ENCODE measurements at regions not wholly inside any gene's neighbourhood (a gene's known extent, or its start where the extent isn't known, plus 50 kb on each side); places are given as distances from the start of the nearest gene placed in this dataset.

DNA sequence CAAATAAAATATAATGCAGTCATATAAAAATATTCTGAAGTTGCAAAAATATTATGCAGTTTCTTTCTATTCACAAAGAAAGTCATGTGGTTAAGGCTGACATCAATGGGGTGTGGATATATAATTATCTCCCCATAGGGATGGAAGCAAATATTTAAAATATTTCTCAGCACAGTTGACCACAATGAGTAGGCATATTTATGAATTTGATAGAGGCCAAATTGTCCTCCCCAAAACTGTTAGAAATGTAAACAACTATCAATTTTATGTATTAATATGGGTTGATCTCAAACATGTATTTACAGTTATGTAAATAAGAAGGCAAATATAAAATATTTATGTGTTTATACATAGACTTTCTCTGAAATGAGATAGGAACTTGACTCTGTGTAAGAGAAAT, 246.0 kb upstream of the CBLB start:
- no peak for DNase-seq

GRCh38 chr3:106115557-106115956, 246.7 kb upstream of the CBLB start:
- no peaks in the 10 kb centered on the region for H3K9me3 ChIP-seq
- H4K20me1 ChIP-seq (ENCODE audit: insufficient read depth), result no peaks in the 10 kb centered on the region
- ChIA-PET CTCF (no interaction called here), POLR2A (no interaction called here)
- H3K9me2 ChIP-seq, result no peaks in the 10 kb centered on the region
- H3K4me1 ChIP-seq (ENCODE audit: control insufficient read depth in 1 of 2, insufficient read depth in 2 of 2, low read depth in 1 of 2, low read length in 1 of 2), result no peaks in the 10 kb centered on the region; a peak in 1 of 4 replicates
- H3K27me3 ChIP-seq (ENCODE audit: insufficient read depth), result no peaks in the 10 kb centered on the region
- no peak overlapping the region for H3K27ac ChIP-seq (ENCODE audit: low read depth in 2 of 2, low read length in 1 of 2)
- H2AFZ ChIP-seq (ENCODE audit: low read depth), result no peak overlapping the region
- no peaks in the 10 kb centered on the region for H3K36me3 ChIP-seq (replicated peaks in 1 of 2; ENCODE audit: control insufficient read depth in 1 of 2, insufficient read depth in 2 of 2, low read length in 1 of 2)
- TF ChIP-seq, protein P1, sequence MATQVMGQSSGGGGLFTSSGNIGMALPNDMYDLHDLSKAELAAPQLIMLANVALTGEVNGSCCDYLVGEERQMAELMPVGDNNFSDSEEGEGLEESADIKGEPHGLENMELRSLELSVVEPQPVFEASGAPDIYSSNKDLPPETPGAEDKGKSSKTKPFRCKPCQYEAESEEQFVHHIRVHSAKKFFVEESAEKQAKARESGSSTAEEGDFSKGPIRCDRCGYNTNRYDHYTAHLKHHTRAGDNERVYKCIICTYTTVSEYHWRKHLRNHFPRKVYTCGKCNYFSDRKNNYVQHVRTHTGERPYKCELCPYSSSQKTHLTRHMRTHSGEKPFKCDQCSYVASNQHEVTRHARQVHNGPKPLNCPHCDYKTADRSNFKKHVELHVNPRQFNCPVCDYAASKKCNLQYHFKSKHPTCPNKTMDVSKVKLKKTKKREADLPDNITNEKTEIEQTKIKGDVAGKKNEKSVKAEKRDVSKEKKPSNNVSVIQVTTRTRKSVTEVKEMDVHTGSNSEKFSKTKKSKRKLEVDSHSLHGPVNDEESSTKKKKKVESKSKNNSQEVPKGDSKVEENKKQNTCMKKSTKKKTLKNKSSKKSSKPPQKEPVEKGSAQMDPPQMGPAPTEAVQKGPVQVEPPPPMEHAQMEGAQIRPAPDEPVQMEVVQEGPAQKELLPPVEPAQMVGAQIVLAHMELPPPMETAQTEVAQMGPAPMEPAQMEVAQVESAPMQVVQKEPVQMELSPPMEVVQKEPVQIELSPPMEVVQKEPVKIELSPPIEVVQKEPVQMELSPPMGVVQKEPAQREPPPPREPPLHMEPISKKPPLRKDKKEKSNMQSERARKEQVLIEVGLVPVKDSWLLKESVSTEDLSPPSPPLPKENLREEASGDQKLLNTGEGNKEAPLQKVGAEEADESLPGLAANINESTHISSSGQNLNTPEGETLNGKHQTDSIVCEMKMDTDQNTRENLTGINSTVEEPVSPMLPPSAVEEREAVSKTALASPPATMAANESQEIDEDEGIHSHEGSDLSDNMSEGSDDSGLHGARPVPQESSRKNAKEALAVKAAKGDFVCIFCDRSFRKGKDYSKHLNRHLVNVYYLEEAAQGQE (IDR thresholded peaks at IDR 0.05; ENCODE audit: low read depth, low read length), result no peak
- TF ChIP-seq TAF1 (IDR thresholded peaks at IDR 0.05; ENCODE audit: borderline replicate concordance, low read depth, low read length), result no peak
- TF ChIP-seq TEAD4 (IDR thresholded peaks at IDR 0.05; ENCODE audit: borderline replicate concordance, insufficient read depth), result no peak
- no peak for TF ChIP-seq GATA2 (CRISPR knock-in tag; IDR thresholded peaks at IDR 0.05)
- TF ChIP-seq, protein P2, sequence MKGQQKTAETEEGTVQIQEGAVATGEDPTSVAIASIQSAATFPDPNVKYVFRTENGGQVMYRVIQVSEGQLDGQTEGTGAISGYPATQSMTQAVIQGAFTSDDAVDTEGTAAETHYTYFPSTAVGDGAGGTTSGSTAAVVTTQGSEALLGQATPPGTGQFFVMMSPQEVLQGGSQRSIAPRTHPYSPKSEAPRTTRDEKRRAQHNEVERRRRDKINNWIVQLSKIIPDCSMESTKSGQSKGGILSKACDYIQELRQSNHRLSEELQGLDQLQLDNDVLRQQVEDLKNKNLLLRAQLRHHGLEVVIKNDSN (IDR thresholded peaks at IDR 0.05; ENCODE audit: borderline replicate concordance, low read depth), result no peak
- TF ChIP-seq FOXM1 (IDR thresholded peaks at IDR 0.05; ENCODE audit: low read depth), result no peak
- no peak for TF ChIP-seq SIN3A (IDR thresholded peaks at IDR 0.05; ENCODE audit: borderline replicate concordance, low read depth, low read length)
- TF ChIP-seq, protein P3, sequence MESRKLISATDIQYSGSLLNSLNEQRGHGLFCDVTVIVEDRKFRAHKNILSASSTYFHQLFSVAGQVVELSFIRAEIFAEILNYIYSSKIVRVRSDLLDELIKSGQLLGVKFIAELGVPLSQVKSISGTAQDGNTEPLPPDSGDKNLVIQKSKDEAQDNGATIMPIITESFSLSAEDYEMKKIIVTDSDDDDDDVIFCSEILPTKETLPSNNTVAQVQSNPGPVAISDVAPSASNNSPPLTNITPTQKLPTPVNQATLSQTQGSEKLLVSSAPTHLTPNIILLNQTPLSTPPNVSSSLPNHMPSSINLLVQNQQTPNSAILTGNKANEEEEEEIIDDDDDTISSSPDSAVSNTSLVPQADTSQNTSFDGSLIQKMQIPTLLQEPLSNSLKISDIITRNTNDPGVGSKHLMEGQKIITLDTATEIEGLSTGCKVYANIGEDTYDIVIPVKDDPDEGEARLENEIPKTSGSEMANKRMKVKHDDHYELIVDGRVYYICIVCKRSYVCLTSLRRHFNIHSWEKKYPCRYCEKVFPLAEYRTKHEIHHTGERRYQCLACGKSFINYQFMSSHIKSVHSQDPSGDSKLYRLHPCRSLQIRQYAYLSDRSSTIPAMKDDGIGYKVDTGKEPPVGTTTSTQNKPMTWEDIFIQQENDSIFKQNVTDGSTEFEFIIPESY (IDR thresholded peaks at IDR 0.05; ENCODE audit: borderline replicate concordance, low read depth), result no peak
- H3K4me2 ChIP-seq, result no peak overlapping the region
- H3K4me3 ChIP-seq (ENCODE audit: low read depth in 2 of 2, low read length in 1 of 2), result no peak overlapping the region
- peaks cover 12% of the 10 kb centered on the region for H3F3A ChIP-seq (replicated peaks; ENCODE audit: insufficient read depth)
- no peak for DNase-seq
- no peaks in the 10 kb centered on the region for H3K79me2 ChIP-seq (ENCODE audit: insufficient read depth)
- 71% methylated on average over 2 of the region's 2 CpGs for WGBS (ENCODE audit: low lambda C conversion rate)
- H3K9ac ChIP-seq, result no peak overlapping the region

More for the DNA sequence above, 246.0 kb upstream of the CBLB start:
- Histone ChIP-seq H3K9me2 (no peaks in the 10 kb centered on the region), H3K27me3 (ENCODE audit: insufficient read depth) (no peaks in the 10 kb centered on the region), H3F3A (replicated peaks; ENCODE audit: insufficient read depth) (peaks cover 8% of the 10 kb centered on the region), H2AFZ (ENCODE audit: low read depth) (no peak overlapping the region), H3K4me2 (no peak overlapping the region), H3K79me2 (ENCODE audit: insufficient read depth) (no peaks in the 10 kb centered on the region), H3K36me3 (replicated peaks in 1 of 2; ENCODE audit: control insufficient read depth in 1 of 2, insufficient read depth in 2 of 2, low read length in 1 of 2) (no peaks in the 10 kb centered on the region), H4K20me1 (ENCODE audit: insufficient read depth) (no peaks in the 10 kb centered on the region), H3K4me3 (ENCODE audit: low read depth in 2 of 2, low read length in 1 of 2) (no peak overlapping the region), H3K4me1 (ENCODE audit: control insufficient read depth in 1 of 2, insufficient read depth in 2 of 2, low read depth in 1 of 2, low read length in 1 of 2) (no peaks in the 10 kb centered on the region; a peak in 1 of 4 replicates), H3K9ac (no peak overlapping the region), H3K27ac (ENCODE audit: low read depth in 2 of 2, low read length in 1 of 2) (no peak overlapping the region), H3K9me3 (no peaks in the 10 kb centered on the region)
- TF ChIP-seq MAX (IDR thresholded peaks at IDR 0.05; ENCODE audit: low read depth) (no peak), NFIC (IDR thresholded peaks at IDR 0.05; ENCODE audit: borderline replicate concordance) (no peak), FOXM1 (IDR thresholded peaks at IDR 0.05; ENCODE audit: low read depth) (no peak), SIN3A (IDR thresholded peaks at IDR 0.05; ENCODE audit: borderline replicate concordance, low read depth, low read length) (no peak), EZH2phosphoT487 (IDR thresholded peaks at IDR 0.05; ENCODE audit: borderline replicate concordance, low read depth) (no peak), MEF2A (IDR thresholded peaks at IDR 0.05; ENCODE audit: borderline replicate concordance, low read depth) (no peak), NRF1 (IDR thresholded peaks at IDR 0.05; ENCODE audit: low read depth, low read length) (no peak), GATA2 (CRISPR knock-in tag; IDR thresholded peaks at IDR 0.05) (no peak), RCOR1 (IDR thresholded peaks at IDR 0.05; ENCODE audit: low read length) (no peak)
- ChIA-PET POLR2A (no interaction called here), CTCF (no interaction called here)

Measured in SK-N-SH (cell line).